Panc1 (cell line): ENCODE measurements at regions not wholly inside any gene's neighbourhood (a gene's known extent, or its start where the extent isn't known, plus 50 kb on each side); places are given as distances from the start of the nearest gene placed in this dataset.

Experiments used
- CTCF ChIP-seq: fragments of 450-650 bp; IDR thresholded peaks from 2 replicates; pipeline ENCODE4 v1.5.1; 2017; ENCODE audit warnings: mild to moderate bottlenecking
- POLR2AphosphoS5 ChIP-seq: IDR thresholded peaks from 2 replicates; pipeline ENCODE4 v1.6.1; 2012; ENCODE audit warnings: mild to moderate bottlenecking, low read depth, low read length, moderate library complexity
- REST ChIP-seq, 2 experiments: IDR thresholded peaks; 2 replicates each; pipeline ENCODE4 v1.6.1; 2011 to 2012; ENCODE audit warnings: low read depth in 2 of 2, control low read depth in 1 of 2, low read length in 1 of 2, mild to moderate bottlenecking in 1 of 2, moderate library complexity in 1 of 2; ENCODE audit not compliant: insufficient read depth in 1 of 2
- SIN3A ChIP-seq: IDR thresholded peaks from 2 replicates; pipeline ENCODE4 v1.6.1; 2012; ENCODE audit warnings: low read depth, mild to moderate bottlenecking, low read length, moderate library complexity, borderline replicate concordance; ENCODE audit not compliant: insufficient read depth

GRCh38 chr22:22703715-22704114 lies 59.3 kb downstream of the GGTLC2 start:
- TF ChIP-seq CTCF (no peak), REST (IDR thresholded peaks at IDR 0.05; ENCODE audit: insufficient read depth in 1 of 2, low read depth in 2 of 2, low read length in 1 of 2) (no peak), POLR2AphosphoS5 (no peak), SIN3A (no peak)
